HL-60 (cell line): ENCODE measurements at regions not wholly inside any gene's neighbourhood (a gene's known extent, or its start where the extent isn't known, plus 50 kb on each side); places are given as distances from the start of the nearest gene placed in this dataset.

ENCODE experiments used
- CTCF ChIP-seq: IDR thresholded peaks from one replicate; pipeline ENCODE4 v1.5.1; 2011; ENCODE audit warnings: low read length, control low read depth, inconsistent platforms; ENCODE audit not compliant: insufficient read depth
- GABPA ChIP-seq: IDR thresholded peaks from 2 replicates; pipeline ENCODE4 v1.6.1; 2012; ENCODE audit warnings: low read depth

- TF ChIP-seq GABPA (no peak), CTCF (no peak)
These were observed 581.7 kb upstream of the POT1 start for GRCh38 chr7:125511310-125511709.
